ENCODE measurements at regions not wholly inside any gene's neighbourhood (a gene's known extent, or its start where the extent isn't known, plus 50 kb on each side); places are given as distances from the start of the nearest gene placed in this dataset.

DNA sequence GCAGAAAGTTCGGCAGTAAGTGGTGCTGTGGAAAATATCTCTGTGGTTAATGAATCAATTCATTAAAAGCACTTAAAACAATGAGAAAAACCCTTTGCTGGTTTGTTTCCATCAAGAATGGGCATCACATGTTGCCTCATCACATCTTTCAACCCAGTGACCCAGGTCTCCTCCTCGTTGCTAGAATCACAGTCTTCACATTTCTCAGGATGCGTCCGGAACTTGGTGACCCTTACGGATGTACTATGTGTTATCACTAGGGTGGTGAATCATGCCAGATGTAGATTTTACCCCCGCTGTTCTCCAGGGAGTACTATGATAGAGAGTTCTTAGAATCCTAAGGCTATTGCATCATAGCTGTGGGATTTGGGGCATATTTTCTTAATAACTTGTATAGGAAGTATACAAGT is 217.9 kb upstream of the KLF4 start:
- DNase-seq (ENCODE audit: low spot score) (no peak), ATAC-seq (ENCODE audit: low FRiP score) (peak; percentile 89)
- TF ChIP-seq, protein P1, sequence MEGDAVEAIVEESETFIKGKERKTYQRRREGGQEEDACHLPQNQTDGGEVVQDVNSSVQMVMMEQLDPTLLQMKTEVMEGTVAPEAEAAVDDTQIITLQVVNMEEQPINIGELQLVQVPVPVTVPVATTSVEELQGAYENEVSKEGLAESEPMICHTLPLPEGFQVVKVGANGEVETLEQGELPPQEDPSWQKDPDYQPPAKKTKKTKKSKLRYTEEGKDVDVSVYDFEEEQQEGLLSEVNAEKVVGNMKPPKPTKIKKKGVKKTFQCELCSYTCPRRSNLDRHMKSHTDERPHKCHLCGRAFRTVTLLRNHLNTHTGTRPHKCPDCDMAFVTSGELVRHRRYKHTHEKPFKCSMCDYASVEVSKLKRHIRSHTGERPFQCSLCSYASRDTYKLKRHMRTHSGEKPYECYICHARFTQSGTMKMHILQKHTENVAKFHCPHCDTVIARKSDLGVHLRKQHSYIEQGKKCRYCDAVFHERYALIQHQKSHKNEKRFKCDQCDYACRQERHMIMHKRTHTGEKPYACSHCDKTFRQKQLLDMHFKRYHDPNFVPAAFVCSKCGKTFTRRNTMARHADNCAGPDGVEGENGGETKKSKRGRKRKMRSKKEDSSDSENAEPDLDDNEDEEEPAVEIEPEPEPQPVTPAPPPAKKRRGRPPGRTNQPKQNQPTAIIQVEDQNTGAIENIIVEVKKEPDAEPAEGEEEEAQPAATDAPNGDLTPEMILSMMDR (IDR thresholded peaks at IDR 0.05): no peak

DNA sequence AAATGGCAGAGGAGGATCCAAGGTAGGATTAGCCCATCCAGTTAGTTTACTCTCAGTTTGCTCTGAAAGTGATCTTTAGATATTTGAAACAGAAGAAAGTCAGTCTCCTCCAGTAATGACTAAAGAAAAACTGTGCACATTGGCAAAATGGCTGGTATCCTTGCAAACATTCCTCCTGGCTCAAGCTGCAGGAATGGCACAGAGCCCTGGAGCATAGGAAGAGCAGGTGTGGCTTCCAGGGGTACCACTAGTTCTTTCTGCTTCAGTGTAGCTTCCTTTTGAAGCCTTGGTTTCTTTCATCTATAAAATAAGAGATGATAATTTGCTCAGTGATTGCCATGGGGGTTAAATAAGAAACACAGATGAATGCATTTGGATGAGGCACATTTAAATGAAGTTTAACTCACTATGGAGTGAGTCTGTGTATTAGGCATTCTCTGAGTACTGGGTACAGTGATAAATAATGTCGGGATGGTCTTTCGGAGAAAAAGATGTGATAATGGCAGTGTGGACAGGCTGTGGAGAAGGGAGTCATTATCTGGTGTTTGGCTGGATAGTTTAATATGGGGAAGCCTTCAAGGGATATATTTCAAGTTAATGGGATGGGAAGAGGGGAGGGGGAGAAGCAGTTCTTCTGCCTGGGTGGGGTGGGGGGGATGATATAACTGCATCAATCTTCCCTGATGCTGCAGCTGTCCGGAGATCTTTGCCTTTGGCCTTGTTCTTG is 217.3 kb upstream of the KLF4 start:
- DNase-seq (ENCODE audit: low spot score) (no peak), ATAC-seq (ENCODE audit: low FRiP score) (no peak)
- TF ChIP-seq, protein P1 (IDR thresholded peaks at IDR 0.05): no peak

DNA sequence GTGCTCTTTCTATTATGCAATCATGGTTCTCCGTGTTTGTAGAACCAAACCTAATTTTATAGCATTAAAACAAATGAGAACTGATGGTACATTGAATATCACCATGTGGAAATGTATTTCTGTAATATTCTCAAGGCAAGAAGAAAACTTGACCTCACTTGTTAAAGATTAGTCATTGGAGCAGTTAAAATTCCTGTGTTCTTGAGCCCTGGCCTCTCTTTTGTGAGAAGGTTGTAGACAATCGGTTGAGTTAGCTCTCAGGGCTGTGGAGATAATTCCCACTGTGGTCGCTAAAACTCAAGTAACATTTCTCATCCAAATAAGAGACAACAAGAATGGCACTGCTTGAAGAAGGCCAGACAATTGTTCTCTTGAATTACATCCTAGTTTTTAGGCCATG is 216.0 kb upstream of the KLF4 start:
- no peak for ATAC-seq (ENCODE audit: low FRiP score)
- no peak for DNase-seq (ENCODE audit: low spot score)
- TF ChIP-seq, protein P1 (IDR thresholded peaks at IDR 0.05): no peak

DNA sequence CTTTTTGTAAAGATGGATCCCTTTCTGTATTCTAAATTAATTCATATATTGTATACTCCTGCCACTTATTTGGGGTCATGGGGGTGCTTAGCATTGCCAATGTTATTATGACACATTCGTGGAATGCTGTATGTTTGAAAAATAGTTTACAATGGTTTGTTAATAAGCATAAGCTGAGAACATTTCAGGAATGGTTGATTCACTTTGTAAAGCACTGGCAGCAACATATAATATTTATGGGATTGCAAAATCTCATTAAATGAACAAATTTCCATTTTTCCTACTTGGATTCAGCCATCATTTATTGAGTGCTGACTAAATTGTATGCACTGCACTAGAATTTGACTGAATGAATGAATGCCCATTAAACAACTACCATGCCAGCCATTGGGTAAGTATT is 215.2 kb upstream of the KLF4 start:
- DNase-seq (ENCODE audit: low spot score) (no peak), ATAC-seq (ENCODE audit: low FRiP score) (no peak)
- TF ChIP-seq, protein P1 (IDR thresholded peaks at IDR 0.05): no peak

DNA sequence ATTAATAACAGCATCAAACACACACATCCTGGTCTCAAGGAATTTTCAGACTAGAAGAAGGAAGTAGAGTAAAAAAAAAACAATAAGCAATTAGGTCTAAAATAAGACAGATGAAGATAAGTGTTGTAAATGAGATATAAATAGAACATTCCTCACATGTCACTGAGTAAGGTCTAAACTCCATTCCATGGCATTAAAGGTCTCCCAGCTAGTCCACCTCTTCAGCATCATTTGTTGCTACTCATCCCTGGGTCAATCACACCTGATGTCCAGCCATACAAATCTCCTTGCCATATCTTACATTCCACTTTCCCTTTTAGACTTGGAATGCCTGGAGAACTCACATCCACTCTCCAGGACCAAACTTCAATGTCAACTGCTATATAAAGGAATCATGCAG is 214.1 kb upstream of the KLF4 start:
- TF ChIP-seq, protein P1 (IDR thresholded peaks at IDR 0.05): no peak
- ATAC-seq (ENCODE audit: low FRiP score) (no peak), DNase-seq (ENCODE audit: low spot score) (no peak)

DNA sequence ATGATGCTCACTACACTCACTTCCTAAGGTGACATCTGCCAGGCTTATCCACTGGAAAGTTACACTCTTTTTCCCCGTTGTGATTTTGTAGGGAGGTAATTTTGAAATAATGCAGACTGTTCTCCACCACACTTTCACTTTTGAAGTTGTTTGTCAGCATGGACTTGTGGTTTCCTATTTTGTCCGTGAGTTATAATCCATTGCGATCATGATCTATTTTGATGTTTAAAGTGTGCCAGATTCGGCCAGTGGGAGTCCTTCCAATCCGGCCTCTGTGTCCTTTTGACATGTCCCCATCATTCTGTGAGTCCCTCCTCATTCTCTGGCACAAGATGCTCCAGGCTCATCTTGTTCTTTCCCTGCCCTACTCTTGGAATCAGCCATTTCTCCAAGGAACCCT is 211.3 kb upstream of the KLF4 start:
- TF ChIP-seq, protein P1 (IDR thresholded peaks at IDR 0.05): no peak
- ATAC-seq (ENCODE audit: low FRiP score) (no peak), DNase-seq (ENCODE audit: low spot score) (no peak)

DNA sequence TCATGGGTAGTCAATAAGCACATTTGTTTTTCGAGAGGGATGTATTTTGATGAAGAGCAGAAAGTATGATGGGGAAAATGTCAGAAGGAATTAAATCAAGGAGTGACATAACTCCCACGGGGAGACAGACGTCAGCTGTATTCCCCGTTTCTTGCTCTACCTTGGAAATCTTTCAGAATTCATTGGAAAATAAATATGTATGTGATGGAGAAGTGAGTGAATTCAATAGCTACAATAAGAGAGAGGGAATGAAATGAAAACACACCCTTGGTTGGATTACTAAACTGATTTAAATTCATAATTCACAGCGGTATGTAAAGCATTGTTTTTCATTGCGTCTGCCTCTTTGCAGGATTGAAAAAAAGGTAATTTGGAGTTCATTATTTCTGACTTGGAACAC is 209.7 kb upstream of the KLF4 start:
- DNase-seq (ENCODE audit: low spot score): no peak
- TF ChIP-seq, protein P1 (IDR thresholded peaks at IDR 0.05): no peak
- no peak for ATAC-seq (ENCODE audit: low FRiP score)
